ENCODE measurements at regions not wholly inside any gene's neighbourhood (a gene's known extent, or its start where the extent isn't known, plus 50 kb on each side); places are given as distances from the start of the nearest gene placed in this dataset.

DNA sequence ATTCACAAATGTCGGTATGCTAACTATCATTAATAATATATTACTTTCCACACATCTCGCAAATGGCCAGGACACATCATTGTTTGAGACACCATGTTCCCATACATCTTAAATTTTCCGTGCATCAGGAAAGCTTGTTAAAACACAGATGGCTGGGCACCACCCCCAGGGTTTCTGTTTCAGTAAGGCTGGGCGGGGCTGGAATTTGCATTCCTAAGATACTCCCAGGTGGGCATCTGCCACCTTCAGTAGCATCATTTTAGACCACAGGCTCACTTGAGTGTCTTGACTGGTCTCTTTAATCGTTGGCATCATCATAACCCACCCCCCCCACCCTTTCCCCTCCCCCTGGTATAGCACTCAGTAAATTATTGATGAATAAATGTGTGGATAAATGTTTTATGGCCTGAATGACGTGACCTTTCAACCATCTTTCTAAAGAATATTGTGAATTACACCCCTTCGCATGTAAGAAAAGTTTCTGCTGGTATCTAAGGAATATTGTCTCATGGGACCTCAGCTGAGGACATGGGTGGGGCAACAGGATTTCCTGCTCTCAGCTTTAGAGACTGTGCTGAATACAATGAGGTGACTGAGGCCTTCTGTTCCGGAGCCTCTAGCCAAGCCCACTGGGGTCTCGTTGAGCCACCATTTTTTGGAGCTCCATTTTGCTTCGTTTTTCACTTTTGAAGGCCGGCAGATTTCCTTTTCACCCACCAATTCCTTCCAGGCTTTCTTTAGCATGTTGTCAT lies 124.1 kb upstream of the NEDD9 start:
- no peak for DNase-seq

DNA sequence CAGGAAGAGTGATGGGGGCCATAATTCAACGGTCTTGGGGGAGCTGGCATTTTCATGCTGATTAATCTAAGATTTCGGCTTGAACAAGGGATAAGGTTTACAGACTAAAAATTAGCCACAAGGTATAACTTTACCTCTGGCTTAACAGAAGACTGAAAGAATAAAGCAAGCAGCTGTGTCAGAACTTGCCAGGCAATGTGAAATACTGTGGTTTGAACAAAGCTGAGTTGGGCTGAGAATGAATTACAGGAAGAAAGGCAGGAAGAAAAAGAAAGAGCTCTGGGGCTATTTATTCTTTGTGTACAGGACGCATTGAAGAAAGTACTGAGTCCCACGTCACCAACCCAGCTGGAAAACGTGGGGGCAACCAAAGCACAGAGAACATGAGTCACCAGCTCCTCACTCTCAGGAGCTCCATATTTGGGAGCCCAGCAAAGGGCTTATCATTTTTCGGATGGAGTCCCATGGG lies 121.5 kb upstream of the NEDD9 start:
- peak; percentile 72 to 83 (median 75) for DNase-seq

- DNase-seq = peak; percentile 90 to 98 (median 98)
These were observed 117.8 kb upstream of the NEDD9 start for GRCh38 chr6:11350294-11350693.

DNA sequence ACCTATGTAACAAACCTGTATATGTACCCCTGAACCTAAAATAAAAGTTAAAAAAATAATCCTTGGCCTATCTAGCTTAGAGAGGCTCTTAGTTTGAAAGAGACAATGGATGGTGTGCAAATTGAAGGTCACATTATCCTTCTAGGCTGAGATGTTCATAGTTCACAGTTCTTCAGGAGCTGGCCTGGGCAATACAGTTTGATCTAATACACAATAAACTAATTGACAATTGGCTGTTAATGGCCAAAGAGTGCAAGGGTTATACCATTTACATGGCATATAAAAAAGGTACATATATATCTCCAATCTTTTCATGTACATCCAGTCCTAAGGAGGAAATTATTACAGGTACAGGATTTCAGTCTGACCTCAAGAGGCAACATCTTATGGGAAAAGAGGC lies 117.4 kb upstream of the NEDD9 start:
- DNase-seq = no peak

DNA sequence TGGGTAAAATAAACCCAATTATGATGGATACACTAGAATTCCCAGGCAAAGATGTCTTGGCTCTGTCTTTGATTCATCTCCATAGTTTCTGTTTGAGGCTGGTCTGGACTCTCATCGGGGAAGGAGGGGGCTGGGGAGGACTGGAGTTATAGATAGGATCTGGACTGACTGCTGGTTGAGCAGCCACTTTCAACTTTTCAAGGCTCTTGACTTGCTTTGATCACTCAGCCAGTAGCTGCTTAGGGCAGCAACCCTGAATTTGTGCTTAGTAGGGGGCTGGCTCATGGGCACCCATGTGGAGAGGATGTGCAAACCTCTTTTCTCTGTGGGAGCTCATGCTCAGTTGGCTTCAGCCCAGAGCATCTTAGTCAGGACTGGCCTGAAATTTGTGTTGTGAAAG lies 114.0 kb upstream of the NEDD9 start:
- DNase-seq = no peak

GRCh38 chr6:11345536-11345935 lies 113.1 kb upstream of the NEDD9 start:
- no peak for DNase-seq

DNA sequence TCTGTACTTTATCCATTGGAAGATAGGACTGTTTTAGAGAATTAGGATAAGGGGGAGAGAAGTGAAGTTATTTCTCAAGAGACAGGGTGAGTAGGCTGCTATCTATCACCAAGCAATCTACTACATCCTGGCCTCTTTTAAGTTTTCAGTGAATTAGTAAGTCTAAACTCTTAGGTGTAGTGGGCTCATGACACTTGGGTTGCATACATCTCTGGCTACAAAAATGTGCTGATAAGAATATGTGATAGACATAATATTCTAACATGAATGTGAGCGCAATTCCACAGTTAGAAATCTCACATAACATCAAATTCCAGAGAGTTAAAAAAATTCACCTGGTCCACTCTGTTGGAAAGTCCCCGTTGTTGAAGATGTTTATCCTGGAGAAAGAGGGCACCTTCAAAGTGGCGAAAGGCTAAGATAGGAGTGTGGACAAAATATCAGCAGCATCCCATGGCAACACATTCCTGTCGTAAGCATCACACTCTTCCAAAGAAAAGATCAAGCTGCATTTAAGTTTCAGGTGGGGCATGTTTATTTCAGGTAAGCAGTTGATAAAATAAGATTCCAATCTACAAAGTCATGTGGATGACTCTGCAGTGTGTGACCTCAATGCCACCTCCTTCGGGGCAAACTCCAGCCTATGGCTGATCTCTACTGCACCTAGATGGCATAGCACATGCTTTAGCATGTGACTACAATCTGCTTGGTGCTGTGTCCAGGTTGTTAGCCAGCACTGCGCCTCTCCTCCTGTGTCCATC lies 111.7 kb upstream of the NEDD9 start:
- no peak for DNase-seq

DNA sequence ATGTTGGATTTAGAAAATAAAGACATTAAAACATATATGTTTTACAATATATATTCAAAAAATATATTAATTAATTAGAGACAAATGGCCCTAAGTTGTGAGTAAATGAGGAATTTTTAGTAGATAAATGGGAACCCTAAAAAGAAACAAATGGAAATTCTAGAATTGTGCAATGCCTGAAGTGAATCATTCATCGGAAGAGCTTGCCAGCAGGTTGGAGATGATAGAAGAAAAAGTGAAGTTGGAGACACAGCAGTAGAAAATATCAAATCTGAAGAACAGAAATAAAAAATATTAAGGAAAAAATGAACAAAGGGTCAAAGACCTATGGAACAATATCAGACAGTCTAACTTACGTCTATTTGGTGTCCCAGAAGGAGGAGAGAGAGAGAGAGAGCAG lies 109.4 kb upstream of the NEDD9 start:
- peak; percentile 70 to 96 (median 94) for DNase-seq

DNA sequence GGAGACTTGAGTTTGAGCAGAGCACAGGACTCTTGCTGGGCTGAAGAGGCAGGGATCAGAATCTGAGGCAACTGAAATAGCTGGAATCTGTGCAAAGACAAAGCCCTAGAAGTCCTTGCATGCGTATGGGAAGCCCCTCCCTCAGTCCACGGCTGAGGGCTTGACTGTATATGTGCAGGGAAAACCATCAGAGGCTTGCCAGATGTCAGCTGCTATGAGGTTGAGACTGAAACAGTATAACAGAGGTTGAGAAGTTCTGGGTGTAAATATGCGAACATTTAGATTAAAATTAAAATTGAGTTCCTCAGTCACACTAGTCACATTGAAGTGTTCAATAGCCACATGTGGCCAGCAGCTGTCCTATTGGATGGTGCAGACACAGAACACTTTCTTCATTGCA lies 108.8 kb upstream of the NEDD9 start:
- DNase-seq = no peak

- no peak for DNase-seq
These were observed 106.9 kb upstream of the NEDD9 start for GRCh38 chr6:11339380-11339779.

GRCh38 chr6:11337306-11337705 lies 104.8 kb upstream of the NEDD9 start:
- no peak for DNase-seq

DNA sequence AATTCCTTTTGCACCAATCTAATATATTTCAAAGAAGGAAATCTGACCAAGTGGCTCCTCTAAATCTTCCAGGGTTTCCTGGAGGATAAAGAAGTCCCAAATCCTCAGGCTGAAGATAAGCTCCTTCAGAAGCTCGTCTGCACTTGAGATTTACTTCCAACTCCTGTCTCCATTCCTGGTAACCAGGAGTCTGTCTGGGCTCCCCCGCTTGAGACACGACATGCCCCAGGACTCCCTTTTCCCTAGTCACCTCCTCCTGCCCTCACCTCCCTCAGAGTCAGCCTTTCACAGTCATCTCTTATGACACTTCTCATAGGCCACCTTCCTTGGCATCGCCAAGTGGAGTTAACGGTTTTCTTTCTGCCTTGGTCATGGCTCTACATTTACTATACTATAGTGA lies 103.4 kb upstream of the NEDD9 start:
- no peak for DNase-seq

DNA sequence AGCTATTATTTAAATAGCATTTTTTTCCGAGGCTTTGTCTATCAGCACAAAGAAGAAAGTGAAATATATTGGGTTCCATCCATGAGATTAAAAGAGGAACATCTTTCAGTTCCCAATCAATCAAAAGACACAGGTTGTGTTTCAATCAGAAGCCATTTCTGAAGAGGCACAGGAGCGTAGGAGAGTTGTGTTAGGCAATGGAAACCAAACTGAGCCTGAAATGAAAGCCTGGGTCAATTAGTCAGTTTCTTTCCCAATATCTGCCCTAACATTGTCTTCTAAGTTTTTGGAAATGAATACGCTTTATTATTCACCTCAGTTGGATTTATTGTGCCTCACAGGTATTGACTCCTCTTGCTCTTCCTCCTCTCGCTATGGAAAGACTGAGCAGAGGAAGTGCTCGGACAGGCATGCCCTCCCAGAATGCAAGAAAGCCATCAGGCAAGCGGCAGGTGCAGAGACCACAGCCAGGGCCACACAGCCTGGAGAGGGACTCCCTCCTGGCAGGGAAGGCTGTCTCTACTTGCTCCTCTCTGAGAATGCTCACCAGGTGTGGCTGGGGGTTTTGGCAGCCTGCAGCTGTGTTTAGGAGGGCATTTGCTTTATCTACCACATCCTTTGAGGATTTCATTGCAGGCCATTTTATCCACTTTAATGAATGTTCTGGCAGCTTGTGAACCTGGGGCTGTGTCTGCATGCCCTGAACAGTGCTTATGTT lies 100.8 kb upstream of the NEDD9 start:
- DNase-seq = no peak

GRCh38 chr6:11332463-11332862 lies 100.0 kb upstream of the NEDD9 start:
- no peak for DNase-seq

DNA sequence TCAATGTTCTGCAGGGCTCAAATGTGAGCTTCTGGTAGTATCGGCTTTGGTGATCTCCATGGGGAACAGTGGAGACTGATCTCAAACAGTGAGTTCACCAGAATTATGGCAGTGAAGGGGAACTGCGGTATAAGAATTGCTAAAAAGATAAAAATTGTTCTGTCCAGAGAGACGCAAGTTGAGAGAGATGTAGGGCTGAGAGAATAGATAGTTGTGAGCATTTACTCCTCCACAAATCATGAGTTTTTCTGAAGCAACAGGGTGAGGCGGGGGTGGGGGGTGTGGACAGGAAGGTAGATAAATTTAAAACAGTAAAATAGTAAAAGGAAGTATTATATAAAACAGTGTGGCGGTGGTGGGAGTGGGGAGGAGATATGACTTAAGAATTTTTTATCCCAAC lies 98.6 kb upstream of the NEDD9 start:
- peak; percentile 33 to 46 (median 44) for DNase-seq

- peak; percentile 58 to 73 (median 72) for DNase-seq
These were observed 97.9 kb upstream of the NEDD9 start for GRCh38 chr6:11330413-11330760.

- peak; percentile 53 to 65 (median 55) for DNase-seq
These were observed 97.4 kb upstream of the NEDD9 start for GRCh38 chr6:11329726-11330412.

- DNase-seq = no peak
These were observed 96.3 kb upstream of the NEDD9 start for GRCh38 chr6:11328613-11329247.

DNA sequence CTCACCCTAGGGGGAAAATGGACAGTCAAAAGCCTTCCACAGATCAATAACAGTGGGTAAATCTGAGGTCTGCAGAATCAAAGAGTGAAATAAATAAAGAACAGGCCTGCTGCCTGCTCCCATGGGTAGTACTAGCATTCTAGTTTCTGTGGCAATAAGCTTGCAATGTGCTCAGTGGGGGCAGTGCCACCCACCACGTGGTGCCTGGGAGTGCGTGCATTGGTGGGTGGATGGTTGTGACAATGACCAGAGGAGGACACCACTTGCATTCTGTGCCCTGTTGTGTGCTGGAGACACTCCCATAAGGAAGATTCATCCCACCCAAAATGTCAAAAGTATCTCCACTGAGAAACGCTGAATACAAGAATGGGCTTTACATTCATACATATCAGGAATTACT lies 95.5 kb upstream of the NEDD9 start:
- no peak for DNase-seq

DNA sequence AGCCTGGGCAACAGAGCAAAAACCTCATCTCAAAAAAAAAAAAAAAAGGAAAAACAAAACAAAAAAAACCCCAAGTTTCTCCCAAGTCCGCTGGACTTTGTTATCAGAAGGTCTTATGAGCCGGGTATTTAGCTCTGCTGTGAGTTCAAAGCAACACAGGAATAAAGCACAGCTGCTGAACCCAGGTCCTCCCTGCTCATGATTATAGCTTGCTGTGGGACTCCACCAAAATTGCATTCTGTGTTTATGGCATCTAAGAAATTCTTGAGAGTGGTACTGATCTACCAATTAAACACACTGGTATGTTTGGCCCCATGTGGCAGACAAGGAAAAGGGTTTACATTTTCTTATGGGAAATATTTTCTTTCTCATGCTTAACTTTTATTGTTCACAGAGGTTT lies 93.6 kb upstream of the NEDD9 start:
- no peak for DNase-seq

DNA sequence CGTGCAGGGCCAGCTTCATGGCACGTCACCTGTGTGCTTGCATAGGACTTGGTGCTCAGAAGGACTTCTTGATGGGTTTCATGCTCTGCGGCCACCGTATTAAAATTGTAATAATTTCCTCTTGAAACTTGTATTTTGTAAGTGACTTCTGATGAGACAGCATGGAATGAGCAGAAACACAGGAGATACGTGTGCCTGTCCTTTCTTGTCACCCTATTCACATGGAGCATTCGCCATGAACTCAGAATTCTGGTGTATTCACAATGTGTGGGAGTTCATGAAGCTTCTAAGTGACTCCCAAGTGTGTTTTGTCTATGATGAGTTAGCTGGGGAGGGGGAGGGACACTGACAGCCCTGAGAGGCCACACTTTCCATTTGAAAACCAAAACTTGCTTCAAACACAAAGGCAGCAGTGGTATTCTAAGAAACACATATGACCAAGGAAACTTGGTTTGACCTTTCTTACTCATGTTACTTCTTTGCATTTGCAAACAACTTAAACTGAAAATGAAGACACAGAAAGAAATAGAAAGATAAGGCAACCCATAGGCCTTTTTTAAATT lies 92.1 kb upstream of the NEDD9 start:
- peak in 2 of 3 donors; percentile 30 to 62 for DNase-seq

All from suppressor macrophage treated with lipopolysaccharide for 1 hour (primary cell).